GM21825 (cell line): ENCODE measurements at regions not wholly inside any gene's neighbourhood (a gene's known extent, or its start where the extent isn't known, plus 50 kb on each side); places are given as distances from the start of the nearest gene placed in this dataset.
"Not testable (repeated sequence)": the region's sequence is repeated elsewhere in the genome, so short reads cannot be mapped to it uniquely, and the experiment has no call there.

Source experiments
- ATAC-seq: cut with Tn5 transposase; IDR thresholded peaks from one replicate; pipeline ENCODE4 v1.9.1; 2021; ENCODE audit warnings: mild to moderate bottlenecking, moderate library complexity; ENCODE audit not compliant: unreplicated experiment

DNA sequence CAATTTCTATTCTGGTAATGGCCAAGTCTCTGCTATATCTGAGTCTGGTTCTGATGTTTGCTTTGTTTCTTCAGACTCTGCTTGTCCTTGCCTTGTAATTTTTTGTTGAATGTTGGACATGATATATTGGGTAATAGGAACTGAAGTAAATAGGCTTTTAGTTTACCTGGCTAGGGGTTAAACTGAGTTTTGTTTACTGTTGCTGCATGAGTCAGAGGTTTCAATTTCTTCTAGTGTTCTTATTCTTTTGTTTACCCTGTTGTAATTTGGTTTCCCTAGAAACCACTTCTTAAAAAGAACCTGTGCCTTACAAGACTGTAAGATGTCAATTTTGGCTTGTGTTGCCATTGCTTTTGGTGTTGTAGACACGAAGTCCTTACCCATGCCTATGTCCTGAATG, 285.0 kb upstream of the KCNH7 start:
- ATAC-seq: no peak

DNA sequence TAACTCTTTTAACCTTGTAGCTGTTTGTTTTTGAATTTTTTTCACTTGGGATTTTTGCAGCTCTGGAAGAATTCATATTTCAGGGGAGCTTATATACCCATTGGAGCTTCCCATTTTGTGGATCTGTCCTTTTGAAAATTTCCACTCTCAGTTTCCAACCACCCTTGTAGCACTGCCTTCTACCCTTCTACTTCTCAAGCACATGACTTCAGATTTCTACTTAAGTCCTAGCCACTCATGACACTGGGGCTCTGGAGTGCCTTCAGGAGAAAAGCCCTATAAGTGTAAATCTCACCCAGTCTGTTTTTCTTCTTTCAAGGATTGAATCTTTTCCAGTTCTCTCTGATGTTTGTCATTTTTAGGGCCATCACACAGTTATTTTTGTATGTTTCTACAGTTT, 283.7 kb upstream of the KCNH7 start:
- no peak for ATAC-seq

DNA sequence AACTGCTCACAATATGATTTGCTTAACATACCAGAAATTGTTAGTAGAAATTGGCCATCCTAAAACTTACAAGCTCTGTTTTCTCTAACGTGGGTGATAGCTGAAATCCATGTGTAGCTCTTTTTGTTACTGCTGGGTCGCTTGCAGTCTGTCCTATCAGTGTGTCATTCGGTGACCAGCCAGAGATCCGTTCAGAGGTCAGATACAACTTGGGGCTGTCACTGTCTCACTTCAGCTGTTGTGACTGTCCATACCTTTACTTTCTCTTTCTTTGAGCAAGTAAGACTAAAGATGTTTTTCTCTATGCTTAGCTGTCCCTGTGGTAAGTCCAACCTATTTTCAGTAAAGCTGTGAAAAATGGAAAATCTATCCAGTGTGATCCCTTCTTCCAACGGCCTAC, 282.9 kb upstream of the KCNH7 start:
- no peak for ATAC-seq

DNA sequence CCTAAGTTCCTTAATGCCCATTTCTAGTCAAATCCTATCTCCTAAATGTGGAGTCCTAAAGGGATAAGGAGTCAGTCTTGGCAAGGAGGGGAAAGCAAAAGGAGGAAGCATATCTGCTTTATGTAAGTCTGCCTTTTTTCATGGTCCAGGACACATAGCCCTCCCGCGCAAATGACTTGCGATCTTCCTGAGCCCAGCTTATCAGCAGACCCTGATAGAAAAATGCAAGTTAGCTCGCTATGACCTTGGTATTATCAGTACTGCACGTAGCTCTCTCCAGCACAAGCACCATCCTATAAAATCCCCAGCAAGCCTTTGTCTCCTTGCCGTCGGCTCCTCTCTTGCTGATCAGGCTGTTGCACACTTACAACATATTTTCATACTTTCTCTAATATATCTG, 281.4 kb upstream of the KCNH7 start:
- ATAC-seq: no peak

DNA sequence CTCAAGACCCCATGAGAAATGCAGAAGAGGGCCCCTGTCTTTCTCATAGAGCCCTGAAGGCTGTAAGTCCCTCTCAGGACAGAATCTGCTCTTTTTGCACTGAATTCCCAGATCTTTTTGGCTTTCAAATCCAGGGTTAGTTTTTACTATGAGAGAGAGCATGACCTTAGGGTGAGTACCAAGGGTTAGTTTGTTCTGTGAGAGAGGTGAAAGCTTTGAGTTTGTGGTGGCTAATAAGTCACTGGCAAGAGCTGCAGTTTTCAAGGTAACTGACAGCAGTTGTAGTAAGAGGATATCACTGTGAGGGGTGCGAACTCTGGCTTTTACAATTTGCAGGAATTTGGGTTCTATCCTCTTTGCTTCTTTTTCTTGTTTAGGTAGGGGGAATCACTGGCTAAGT, 248.4 kb upstream of the KCNH7 start:
- ATAC-seq: no peak

DNA sequence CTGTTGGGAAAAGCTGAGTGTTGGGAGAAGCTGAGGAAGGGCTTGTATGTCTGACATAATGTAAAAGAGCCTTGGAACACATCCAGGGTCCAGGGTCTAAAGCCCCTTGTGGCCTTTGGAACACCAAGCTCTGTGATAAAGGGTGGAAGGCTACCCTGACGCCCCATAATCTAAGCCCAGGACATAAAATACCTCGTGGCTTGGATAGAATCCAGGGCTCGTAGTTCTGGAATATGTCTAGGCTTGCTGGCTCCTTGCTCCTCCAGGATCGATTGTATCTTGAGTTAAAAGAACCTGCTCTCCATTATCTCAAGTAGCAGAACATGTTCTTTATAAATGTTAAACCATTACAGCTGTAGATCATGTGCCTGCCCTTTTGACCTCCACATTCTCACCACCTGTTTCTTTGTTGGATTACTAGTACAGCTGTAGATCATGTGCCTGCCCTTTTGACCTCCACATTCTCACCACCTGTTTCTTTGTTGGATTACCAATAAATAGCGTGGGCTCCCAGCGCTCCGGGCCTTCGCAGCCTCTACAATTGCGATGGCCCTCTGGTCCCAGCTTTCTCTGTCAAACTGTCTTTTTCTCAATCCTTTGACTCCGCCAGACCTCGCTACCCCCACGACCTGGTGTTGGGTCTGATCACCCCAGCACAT, 246.9 kb upstream of the KCNH7 start:
- not testable (repeated sequence) for ATAC-seq

DNA sequence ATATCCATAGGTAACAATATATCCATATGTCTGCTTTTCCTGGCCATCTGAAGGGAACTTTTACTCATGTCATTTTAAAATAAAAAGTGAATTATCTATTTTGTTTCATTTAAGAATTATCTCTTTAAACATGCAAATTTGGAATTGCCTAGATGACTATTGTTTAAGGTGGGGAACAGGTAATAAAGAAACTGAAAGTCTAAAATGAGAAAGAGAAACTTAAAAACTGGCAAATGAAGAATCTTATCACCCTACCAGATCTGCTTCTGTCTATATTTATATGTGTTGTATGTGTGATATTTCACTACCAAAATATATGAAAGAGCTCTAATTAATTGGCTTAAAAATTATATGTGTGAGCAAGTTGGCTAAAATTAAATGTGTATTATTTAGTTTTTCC, 243.2 kb upstream of the KCNH7 start:
- ATAC-seq: no peak

DNA sequence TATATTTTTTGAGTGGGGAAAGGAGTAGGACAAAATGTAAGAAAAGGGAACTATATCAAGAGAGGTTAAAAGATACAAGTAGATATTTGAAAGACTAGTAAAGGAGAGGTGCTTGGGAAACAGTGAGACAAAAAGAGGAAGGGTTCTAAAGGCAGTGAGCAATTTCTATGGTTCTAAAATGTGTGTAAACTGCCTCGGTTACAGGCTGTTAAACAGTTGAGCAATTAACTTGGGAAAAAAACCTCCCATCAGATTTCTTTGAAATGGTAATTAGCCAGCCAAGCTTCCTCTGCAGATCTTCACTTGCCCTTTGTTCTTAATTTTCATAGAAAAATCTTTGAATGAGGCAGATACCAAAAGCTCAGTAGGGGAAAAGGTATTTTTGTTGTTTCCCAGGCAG, 238.7 kb upstream of the KCNH7 start:
- no peak for ATAC-seq

DNA sequence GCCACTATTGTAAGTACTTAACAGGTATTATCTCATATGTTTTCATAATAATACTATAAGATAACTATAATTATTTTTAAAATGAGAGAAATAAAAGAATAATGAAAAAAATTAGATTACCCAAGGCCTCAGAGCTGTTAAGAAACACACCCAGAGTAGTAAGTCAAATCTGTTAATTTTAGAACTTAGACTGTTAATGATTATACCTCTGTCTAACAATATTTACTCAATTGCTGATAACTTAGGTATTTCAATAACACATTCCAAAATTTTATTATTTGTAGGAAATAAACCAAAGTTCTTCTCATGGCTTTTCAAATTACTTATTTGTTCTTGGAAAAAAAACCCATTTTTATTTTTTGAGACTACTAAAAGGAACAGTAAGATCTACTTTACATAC, 227.5 kb upstream of the KCNH7 start:
- no peak for ATAC-seq

DNA sequence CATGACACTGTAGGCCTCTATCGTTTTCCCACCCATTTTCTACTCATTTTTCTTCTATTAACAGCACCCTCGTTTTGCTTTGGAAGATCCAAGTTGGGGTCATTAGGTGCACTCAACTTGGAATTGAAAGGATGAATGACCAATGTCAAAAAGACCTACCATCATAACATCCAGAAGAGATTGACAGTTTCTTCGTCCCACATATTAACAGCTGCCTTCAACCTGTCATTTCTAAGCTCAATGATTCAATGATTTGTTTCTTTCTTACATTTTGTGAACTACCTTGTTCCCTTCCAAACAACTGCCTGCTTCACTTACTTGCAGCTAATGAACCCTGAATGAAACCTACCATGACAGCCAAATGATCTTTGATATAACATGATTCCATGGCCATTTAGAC, 224.0 kb upstream of the KCNH7 start:
- no peak for ATAC-seq

DNA sequence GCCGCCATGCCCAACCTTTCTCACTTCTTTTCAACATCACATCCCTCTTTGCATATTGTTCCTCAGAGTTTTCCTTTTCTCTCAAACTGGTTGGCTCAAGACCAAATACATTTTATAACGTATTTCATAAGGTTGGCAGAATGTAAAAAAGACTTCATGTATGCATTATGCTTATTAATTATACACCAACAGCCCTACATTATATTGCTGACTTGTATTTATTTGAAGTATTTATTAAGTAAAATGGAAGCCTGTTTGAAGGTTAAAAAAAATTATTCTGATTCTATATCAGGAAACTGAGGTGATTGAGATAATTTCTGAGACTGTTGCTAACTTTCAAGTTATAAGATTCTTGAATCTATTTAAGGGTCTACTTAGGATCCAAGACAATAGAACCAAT, 208.0 kb upstream of the KCNH7 start:
- ATAC-seq: no peak

DNA sequence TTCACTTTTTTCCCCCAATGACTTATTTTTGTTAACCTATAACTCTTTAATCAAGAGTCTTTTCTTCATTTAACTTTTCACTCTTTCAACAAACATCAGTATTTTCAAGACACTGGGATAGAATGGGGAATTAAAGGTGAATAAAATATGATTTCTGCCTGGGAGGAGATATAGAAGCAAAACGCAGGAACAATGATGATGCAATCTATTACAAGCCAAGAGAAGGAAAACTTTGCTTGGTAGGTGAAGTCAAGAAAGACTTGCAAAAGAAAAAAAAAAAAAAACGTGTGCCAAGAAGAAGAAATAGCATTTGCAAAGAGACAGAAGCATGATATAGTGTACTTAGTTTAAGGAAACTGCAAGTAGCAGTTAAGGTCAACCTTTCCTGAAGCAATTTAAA, 207.3 kb upstream of the KCNH7 start:
- ATAC-seq: no peak

DNA sequence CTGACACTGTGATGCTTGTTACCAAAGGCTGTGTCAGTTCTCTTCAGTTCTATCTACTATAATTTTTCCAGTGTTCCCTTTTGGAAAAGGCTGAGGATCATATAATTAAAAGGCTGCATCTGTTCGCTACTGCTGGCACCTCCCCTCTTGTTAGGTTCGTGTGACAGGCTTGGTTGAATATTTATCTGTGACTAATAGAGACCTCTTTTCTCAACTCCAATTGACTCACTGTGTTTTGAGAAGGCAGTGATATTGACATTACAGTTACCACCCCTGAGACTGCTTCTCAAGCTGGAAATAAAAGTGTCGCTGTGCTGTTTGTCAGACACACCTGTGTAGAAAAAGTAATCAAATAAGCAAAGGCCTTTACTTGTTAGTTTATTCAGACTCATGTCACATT, 205.5 kb upstream of the KCNH7 start:
- no peak for ATAC-seq

DNA sequence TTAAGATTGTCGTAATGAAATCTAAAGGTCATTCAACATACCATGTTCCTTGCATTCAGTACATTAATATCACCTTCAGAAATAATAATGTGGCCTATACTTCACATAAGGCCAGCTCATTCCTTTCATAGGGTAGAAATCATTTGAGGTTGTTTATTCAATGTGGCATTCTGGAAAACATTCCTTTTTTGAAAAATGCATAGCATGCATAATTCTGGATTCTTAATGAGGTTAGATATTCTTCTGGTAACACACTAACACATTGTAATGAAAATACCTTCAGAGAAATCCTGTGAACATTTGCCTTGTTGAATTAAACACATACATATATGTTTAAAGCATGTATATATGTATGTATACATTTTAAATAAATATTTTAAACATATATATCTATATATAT, 204.6 kb upstream of the KCNH7 start:
- ATAC-seq: no peak

DNA sequence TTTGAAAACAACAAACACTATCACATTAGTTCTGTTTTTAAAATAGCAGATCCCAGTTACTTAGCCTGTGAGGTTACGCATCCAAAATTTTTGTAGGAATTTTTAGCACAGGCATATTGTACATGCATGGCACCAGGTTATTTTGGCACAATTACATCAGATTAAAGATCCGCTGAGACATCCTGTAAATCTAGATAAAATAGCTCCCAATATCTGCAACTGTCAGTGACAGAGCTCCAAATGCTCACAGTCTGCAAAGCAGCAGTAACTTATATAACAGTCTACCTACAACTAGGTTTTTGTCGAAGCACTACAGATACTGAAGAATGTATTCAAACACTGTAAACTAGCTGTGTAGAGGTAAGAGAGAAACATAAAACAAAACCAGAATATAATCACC, 200.7 kb upstream of the KCNH7 start:
- ATAC-seq: no peak

DNA sequence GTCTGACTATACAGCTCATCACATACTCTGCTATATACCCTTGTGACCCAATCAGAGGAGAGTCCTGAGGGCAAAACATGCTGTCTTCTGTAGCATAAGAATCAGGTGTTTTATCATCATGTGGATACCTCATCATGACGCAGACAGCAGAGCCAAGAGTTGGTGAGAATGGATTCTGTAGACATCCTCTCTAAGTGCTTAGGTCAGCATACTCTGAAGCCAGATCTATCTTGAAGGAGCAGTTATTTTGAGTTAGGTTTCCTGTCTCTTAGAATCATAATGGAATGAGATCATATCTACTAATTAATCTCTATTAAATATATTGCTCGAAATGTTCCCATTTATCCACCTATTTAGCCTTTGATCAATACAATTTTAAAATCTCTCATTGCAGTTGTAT, 190.2 kb upstream of the KCNH7 start:
- no peak for ATAC-seq

DNA sequence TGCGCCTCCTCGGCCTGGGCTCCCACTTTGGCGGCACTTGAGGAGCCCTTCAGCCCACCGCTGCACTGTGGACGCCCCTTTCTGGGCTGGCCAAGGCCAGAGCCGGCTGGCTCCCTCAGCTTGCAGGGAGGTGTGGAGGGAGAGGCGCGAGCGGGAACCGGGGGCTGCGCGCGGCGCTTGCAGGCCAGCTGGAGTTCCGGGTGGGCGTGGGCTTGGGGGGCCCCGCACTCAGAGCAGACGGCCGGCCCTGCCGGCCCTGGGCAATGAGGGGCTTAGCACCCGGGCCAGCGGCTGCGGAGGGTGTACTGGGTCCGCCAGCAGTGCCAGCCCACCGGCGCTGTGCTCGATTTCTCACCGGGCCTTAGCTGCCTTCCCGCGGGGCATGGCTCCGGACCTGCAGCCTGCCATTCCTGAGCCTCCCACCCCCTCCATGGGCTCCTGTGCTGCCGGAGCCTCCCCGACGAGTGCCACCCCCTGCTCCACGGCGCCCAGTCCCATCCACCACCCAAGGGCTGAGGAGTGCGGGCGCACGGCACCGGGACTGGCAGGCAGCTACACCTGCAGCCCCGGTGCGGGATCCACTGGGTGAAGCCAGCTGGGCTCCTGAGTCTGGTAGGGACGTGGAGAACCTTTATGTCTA, 187.7 kb upstream of the KCNH7 start:
- ATAC-seq: not testable (repeated sequence)

DNA sequence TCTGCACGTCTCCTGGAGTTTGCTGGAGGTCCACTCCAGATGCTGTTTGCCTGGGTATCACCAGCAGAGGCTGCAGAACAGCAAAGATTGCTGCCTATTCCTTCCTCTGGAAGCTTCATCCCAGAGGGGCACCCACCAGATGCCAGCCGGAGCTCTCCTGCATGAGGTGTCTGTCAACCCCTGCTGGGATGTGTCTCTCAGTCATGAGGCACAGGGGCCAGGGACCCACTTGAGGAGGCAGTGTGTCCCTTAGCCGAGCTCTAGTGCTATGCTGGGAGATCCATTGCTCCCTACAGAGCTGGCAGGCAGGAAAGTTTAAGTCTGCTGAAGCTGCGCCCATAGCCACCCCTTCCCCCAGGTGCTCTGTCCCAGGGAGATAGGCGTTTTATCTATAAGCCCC, 178.3 kb upstream of the KCNH7 start:
- not testable (repeated sequence) for ATAC-seq

DNA sequence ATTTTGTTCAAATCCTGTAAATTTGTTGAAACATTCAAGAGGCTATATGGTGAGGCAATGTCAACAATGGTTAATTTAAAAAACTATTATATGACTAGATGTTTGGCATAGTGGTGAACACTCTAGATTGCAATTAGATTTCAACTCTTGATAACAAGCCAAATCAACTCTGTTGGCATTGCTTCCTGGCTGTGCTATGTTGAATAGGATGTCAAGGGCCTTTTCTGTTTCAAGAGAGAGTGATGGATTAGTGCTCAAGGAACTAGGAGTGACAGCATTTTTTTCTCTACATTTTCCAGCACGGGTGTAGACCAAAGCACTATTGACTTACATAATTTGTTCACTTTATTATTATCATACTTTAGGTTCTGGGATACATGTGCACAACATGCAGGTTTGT, 172.4 kb upstream of the KCNH7 start:
- no peak for ATAC-seq

DNA sequence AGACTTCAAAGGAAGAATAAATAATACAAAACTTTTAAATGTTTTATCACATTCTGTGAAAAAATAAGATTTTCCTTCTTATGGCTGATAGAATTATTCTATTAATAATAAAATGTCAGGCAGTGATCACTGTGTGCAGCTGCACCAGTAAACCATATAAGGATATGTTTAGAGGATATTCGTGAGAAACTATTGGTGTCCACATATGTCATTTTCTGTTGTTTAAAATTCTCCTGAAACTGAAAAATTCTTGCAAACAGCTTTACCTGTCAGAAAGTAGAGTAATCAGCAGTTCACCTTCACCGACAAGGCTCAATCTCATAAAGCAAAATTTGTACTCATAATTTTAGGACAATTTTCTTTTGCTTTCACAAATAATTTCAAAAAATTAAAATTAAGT, 170.1 kb upstream of the KCNH7 start:
- no peak for ATAC-seq

DNA sequence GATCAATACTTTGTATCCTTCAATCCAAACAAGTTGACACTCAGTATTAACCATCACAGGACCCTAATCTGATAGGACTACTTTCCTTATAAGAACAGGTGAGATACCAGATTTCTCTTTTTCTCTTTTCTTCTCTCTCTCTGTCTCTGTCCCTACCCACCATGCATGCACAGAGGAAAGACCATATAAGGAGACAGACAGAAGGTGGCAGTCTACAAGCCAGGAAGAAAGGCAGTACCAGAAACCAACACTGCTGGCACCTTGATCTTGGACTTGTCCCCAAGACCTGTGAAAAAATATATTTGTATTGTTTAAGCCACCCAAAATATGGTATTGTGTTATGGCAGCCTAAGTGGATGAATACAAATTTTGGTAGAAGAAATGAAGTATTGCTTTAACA, 156.2 kb upstream of the KCNH7 start:
- ATAC-seq: no peak

DNA sequence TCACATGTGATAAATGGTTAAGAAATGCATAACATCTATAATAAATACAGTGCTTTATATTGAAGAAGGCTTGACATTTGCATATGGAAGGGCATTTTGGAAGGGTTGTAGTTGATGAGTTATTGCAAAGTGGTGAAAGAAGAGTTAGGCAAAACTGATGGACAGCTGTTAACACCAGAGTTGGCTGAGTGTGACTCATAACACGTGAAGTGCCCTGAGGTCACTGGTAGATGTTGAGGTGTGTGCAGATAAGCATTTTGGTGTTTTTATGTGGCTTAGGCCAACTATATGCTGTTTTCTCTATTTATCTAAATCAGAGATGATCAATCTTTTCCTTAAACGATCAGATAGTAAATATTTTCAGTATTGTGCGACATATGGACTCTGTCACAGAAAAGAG, 154.3 kb upstream of the KCNH7 start:
- ATAC-seq: no peak

DNA sequence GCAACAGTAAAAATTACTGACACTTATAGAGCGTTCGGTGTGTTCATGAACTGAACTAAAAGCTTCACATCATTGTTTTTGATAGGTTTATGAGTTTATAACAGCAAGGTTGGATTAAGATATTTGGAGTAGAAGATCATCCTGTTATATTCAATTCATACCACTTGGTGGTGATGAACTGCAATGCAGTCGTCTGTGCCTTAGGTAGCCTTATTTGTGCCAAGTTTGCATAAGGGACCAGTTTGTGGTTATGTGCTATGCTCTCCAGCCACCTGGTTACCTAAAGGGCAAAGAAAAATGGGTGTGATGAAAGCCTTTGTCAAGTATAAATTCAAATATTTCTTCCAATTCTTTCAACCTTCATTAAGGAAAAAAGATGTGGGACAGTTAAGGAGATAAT, 150.9 kb upstream of the KCNH7 start:
- ATAC-seq: no peak
